GM18870 (cell line): ENCODE measurements at regions not wholly inside any gene's neighbourhood (a gene's known extent, or its start where the extent isn't known, plus 50 kb on each side); places are given as distances from the start of the nearest gene placed in this dataset.

ENCODE experiments used
- ATAC-seq: cut with Tn5 transposase; IDR thresholded peaks from one replicate; pipeline ENCODE4 v1.9.1; 2021; ENCODE audit warnings: moderate library complexity; ENCODE audit not compliant: unreplicated experiment

DNA sequence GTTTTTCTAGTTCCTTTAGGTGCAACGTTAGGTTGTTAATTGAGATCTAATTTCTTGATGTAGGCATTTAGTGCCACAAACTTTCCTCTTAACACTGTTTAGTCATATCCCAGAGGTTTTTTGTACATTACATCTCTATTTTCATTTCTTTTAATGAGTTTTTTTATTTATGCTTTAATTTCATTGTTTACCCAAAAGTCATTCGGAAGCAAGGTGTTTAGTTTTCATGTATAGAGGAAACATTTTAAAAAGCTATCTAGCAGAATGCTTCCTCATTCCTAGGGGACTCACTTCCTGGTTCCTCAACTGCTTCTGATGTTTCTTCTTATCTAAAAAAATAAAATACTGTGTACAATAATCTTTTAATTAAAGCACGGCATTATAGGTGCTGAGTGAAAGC is 307.2 kb upstream of the CAMK1G start:
- no peak for ATAC-seq

DNA sequence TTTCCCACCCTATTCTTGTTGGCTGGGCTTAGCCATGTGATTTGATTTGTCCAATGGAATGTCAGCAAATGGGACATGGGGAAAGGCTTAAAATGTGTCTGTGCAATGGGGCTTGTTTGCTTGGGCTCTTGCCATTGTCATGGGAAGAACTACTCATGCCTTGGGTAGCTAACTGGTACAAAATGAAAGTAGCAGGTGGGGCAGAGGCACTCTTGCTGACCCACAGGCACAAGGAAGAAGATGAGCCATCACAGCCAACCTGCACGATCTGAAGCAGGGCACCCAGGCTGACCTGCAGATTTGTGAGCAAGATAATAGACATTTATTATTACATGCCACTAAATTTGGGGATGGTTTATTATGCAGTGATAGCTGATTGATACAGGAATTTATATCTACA is 305.9 kb upstream of the CAMK1G start:
- ATAC-seq, result no peak

DNA sequence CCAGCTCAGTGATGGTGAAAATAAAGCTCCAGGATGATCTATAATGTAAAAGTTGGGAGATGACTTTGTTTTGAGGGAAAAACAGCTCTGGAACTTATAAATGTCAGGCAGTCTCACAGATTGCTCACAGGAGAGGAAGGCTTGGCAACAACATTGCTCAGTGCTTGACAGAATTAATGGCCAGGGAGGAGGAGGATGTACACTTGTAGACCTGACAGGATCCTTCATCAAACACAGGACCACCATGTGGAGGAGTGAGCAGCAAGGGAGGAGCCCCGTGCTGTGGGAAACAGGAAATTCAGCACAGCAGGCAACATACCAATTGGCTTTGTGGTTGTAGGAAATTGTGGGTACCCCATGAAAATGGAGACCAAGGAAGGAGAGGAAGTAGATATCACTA is 291.8 kb upstream of the CAMK1G start:
- no peak for ATAC-seq

DNA sequence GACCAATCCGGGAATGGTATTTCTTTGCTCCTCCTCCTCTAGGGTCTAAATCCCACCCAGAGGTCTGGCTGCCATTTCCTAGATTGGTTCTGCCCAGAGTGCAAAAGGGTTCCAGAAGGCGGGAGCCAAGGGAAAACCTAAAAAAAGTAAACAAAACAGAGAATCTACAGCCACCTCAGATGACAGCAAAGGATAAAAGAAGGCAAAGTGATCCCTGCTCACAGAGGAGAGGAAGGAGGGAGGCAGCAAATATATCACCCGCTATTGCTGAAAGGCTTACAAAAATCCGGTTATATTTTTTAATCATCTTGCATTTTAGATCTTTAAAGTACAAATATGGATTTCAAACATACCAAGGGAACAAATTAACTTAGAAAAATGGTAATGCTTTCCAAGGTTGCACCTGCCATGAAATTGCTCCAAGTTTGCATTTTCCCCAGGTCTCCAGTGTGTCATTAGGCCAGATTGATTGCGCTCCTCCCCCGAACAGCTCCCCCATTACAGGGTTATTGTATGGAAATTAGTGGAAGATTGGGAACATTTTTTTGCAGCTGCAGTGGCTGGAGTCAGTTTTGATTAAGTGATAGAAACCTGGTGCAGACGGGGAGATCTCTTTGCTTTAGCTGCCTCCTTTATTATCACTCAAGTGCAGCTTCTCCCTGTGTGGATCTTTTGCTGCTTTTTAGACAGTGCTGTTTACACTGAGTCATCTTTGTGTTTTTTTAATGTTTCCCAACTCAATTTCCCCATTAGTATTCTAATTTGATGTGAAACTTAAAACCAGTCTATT is 280.5 kb upstream of the CAMK1G start:
- ATAC-seq, result no peak

DNA sequence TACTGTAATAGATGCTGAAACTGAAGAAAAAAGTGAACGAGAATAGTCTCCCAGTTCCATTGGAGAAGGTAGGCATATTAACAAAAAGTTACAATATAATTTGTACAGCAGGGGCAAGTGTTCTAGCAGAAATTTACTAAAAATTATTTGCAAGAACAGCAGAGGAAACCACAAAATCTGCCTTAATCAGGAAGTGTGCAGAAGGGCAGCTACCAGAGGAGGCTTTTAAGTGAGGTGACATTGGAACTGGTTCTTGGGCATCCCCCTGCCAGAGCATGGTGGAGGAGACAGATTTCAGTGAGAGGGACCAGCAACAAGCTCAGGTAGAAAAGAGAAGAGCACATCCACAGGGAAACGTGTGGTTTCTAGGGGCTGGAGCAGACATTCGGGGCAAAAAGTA is 279.3 kb upstream of the CAMK1G start:
- no peak for ATAC-seq

DNA sequence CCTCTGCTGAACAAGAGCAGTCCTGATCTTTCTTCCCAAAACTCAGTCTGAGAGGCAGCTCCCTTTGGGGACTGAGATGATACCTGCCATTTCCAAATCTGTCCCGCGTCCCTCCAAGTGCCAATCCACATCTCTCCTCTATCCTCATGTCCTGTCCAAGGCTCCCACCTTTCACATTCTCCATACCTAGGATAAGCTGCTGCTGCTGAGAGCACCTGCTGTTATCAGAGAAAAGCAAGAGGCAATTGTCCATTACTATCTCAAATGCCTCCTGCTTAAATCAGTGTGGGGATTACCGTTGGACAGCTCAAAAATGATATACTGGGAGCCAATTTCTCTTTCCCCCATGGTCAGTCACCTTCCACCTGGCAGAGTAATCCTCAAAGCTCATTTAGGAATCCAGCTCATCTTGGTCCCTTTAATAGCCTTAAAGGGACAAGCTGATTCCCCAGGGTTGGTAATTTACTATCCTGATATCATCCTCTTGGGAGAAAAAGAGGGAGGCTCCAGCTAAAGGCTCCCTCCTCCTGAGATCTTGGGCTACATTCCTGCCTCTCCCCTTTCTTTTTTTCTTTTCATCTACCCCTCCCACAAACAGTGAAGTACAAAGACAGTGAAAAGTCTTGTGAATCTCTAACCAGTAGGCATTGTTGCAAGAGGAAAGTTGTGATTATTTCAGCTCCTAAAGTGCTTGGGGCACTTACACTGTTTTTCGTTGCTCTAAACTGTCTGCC is 278.1 kb upstream of the CAMK1G start:
- ATAC-seq, result no peak

DNA sequence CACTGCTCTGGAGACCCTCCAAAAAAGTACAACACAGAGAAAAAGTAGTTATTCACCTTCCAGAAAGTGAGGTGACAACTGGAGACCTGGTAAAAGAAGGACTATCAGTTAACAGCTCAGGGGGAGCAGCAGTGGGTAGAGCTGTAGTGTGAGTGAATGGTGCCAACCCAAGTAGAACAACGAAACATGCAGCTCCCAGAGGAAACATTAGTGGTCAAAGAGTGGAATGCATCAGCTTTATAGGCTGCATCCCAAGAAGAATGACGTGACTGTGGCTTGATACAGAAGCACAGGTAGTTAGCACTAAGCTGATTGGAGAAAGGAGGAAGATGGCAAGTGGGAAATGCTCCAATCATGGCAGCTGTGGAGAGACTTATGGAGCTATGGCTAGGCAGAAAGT is 275.7 kb upstream of the CAMK1G start:
- ATAC-seq, result no peak

DNA sequence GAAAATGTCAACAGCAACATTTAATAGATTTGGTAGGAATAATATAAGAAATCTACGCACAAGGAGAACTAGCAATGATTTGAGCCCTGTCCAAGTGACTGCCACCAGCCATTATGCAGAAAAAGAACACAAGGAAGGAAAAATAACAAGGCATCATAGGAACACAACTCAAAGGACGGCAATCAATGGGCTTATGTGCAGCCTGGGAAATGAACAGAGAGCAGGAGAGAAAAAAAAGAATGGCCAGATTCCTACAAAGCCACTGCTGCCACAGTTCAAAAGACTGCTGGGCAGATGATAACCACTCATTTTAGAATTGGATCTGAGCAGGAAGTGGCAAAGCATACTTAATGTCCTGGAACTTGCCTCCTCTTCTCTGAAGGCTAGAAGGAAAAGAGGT is 274.3 kb upstream of the CAMK1G start:
- no peak for ATAC-seq

DNA sequence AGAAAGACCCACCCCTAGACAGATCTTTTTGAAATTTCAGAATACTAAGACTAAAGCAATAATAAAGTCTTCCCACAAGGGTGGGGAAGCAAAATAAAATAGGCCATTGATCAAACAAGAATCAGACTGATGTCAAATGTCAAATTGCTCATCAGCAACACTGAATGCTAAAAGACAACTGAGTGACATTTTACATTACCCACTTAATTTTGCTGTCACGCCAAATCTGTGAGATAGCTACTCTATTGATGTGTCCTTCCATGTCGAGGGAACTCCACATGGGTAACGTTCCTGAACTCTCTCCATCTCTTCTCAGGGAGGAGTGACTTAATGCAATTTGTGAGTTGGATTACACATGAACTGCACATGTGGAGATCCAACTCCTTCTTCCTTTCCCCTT is 271.7 kb upstream of the CAMK1G start:
- no peak for ATAC-seq

DNA sequence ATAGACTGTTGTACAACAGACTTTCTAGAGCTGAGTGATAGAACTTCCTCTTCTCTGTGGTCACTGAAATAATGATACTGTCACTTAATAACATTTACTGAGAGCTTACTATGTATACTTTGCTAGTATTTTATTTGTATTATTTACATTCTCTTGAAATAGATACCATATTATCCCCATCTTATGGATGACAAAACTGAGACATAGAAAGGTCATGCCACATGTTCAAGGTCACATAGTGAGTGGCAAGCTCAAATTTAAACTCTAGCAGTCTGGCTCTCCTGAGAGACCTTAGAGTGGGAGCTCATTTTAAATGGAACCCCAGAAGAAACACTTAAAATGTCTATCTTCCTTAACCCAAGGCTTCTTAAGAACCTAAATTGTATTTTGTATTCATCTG is 266.6 kb upstream of the CAMK1G start:
- ATAC-seq, result no peak

DNA sequence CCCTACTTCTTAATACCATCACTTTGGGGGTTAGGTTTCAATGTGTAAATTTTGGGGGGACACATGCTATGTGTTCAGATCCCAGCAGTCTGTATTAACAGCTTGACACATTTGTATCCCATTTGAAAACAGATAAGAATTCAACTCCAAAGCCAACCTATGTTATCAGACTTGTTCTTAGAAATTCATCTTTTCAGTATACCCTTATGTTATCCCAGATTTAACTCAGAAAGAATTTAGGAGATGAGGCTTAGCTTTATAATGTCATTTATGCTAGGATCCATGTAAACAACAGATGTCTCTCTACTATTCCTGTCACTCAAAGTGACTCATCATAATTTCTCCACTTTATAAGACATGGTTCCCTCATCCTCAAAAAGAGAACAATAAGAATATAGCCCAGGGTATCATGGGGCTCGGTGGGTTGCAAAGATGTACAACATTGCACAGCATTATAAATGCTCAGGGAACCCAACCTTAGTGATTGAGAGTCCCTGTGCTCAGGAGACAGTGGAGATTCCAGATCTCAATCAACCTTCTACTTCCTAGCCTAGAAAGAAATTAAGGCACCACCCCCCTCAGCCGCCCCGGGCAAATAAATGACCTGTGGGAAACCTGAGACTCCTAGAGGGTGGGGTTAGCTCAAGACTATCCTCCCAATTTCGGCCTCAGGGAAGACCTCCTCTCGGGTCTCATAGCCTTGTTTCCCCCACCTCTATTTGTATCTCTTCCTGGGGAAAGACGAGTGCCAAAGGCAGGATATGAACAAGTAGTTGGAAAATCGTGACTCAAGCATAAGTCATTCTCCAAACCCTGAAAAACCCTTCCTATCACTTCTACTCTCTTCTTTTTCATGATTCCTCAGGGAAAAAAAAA is 265.1 kb upstream of the CAMK1G start:
- ATAC-seq, result no peak

DNA sequence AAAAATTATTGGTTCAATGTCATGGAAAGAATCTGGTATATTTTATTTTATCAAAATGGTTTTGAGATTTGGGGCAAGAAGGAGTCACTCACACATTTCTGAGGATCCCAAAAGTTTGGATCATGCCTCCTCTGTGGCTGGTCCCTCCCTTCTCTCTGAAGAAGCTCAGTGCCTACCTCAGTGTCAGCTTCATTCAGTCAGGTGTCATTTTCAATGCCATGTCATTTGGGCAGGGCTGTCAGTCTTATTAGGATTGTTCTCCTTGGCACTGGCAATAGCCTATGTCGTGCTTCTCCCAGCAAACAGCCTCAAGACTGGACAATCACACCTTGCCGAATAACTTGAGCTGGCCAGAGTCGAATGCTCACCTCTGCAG is 264.5 kb upstream of the CAMK1G start:
- no peak for ATAC-seq

DNA sequence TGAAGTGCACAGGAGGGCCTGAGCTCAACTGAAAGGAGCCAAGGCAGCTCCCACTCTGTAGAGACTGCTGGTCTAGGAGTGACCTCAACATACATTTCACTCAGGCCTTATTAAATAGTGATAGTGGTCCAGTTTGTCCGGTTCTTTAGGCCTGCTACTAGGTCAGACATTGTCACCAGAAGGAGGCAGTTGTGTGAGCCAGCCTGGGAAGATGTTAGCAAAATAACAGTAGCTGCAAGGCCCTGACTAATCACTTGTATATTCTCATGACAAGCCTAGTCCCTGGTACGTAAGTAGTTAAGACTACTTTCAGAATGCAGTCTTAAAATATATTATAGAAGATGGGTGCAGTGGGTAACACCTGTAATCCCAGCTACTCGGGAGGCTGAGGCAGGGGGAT is 264.0 kb upstream of the CAMK1G start:
- no peak for ATAC-seq

DNA sequence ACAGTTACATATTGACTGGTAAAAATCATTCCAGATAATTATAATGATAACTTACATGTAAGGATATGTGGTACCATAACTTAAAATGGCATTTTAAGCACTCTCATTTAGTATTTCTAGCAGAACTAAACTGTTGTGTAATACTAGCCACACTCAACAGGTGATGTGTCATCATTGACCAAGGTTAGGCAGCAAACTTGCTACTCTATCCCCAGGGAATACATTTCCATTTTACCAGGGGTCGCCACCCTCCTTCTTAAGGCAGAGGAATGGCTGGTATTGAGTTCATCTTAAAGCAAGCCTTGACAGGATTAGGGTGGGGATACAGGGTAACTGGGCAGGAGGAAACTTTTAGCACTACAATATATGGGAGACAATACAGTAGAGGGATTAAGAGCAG is 259.8 kb upstream of the CAMK1G start:
- no peak for ATAC-seq

DNA sequence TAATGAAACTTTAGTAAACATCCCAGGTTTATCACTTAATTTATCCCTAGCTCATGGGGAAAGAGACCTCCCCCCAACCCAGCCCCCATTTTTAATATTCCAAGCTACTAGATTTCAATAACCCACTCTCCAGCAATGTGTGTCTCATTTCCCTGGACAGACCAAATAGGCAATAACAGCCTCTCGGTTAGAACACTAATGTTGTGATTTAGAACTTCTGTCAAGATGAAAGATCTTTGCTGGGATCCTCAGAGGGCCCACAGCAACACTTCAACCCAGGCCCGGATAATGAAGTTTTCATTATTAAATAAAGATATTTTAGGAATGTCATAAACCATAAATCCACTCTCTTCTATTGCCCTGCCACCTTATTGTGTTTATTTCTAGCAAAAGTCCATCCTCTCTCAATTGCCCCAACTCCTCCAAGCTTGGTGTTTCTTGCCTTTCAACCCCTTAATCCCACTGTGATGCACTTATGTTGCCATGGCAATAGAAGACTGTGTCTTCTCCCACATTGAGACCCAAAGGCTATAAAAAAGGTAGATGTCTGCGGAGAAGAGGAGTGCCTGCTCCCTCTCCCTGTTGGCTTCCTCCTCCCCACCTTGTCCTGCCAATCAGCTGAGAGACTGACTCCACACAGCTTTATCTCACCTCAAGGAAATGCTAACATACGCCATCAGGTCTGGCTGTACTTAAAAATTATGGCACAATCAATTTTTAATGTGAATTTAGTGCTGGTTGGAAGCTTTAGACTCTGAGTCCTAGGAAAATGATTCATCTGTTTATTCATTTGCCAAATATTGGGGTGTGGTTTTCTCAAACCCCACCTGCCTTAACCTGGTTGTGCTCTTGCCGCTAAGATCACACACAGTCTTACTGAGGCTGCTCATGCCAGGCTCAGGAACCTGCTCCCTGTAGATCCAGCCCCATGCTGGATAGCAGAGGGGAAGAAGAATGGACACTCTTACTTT is 258.3 kb upstream of the CAMK1G start:
- ATAC-seq, result no peak

DNA sequence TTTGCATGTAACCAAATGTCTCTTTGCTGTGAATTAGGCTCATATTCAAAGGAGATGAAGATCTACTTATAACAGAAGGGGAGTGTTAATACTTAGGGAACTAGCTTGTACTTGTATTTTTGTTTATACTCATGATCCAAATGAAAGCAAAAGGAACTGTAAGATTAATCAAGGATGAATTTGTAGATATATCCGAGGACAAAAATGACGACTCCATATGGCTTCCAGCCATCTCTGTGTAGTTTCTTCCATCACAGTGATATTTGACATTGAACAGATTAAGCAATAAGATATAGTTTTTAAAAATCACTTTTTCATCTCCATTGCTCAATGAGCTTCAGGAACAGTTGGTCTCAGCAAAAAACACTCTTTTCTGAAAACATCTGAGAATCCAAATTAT is 257.4 kb upstream of the CAMK1G start:
- ATAC-seq, result no peak

DNA sequence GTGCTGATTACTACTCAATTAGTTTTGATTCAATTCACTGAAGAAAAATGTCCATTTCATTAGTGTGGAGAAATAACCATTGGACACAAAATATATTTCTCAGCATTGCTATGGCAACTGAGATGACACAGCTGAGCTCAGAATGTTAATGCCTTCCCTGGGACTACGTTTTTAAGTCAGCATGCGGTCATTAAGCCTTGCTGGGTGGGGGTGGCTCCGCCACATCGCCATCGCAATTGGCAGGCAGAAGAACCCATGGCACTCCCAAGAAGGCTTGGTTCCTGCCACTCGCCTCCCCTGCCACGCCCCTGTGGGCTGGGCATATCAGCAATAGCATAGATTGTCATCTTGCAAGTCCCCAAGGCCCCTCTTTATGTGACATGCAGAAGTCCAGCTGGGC is 256.7 kb upstream of the CAMK1G start:
- no peak for ATAC-seq

DNA sequence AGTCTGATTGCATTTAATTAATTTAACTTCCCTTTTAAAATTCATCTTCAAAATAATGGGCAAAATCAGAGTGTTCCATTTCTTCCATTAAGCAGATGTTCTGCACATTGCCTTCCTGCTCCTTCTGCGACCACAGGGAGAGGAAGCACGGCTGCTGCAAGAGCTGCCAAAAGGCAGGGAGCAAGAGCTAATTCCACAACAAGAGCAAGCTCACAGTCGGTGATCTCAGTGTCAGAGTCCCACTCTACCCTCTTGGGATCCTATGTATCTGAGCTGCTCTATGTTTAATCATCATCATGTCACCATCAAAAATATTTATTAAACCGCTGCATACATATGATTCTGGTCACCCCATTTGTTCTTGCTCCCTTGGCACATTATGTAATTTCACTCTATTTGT is 255.3 kb upstream of the CAMK1G start:
- ATAC-seq, result no peak

DNA sequence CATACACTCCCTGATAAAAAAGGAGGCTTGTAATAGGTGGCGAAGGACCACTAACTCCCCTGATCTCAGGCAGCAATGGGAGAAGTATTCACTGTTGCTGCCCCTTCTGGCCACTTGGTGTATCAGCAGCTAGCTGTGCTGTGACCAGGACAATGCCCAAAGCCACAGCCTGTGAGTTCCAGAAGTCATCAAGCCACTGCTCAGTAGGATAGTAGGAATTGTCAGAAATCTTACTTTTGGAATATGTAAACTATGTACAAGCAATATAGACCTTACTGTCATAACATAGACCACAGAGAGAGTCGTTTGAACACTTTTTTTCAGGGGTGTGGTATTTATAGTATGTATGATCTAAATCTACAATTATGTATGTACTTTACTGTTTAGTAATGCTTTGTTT is 248.3 kb upstream of the CAMK1G start:
- peak; percentile 61 for ATAC-seq

DNA sequence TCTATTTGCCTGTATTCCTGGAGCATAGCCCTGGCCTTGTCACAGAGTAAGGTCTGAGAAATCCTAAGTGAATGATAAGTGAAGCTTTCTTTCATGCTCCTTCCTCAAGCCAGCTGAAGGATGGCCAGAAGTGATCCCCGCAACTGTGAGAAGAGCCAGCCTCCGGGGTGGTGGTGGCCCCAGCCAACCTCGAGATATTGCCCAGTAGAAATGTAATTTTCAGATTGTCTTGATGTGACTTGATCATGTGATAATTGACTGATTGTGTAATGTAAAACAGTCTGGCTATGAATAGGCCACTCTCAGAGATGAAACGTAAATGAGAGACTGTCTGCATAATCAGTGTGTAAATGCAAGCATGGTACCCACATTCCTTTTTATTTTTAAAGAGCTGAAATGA is 242.4 kb upstream of the CAMK1G start:
- no peak for ATAC-seq
